SJSA1 (cell line): ENCODE measurements at regions not wholly inside any gene's neighbourhood (a gene's known extent, or its start where the extent isn't known, plus 50 kb on each side); places are given as distances from the start of the nearest gene placed in this dataset.
A peak's percentile ranks its signal among the peaks of the same experiment; 100 is the strongest.
"Not testable (repeated sequence)": the region's sequence is repeated elsewhere in the genome, so short reads cannot be mapped to it uniquely, and the experiment has no call there.

Experiments
- DNase-seq, 2 experiments: peaks; one replicate each; pipeline ENCODE4 v3.0.0-alpha.2; 2015 to 2020; ENCODE audit warnings: low spot score in 2 of 2, low read depth in 1 of 2
- H3K27ac ChIP-seq: fragments of 250-450 bp; sonication (Bioruptor Pico); 2 replicates; pipeline ENCODE4 v1.5.1; 2020; ENCODE audit warnings: mild to moderate bottlenecking, moderate library complexity
- H3K27me3 ChIP-seq: fragments of 250-450 bp; sonication (Bioruptor Pico); replicated peaks from 2 replicates; pipeline ENCODE4 v1.5.1; 2020; ENCODE audit warnings: mild to moderate bottlenecking, moderate library complexity
- H3K36me3 ChIP-seq: fragments of 250-450 bp; sonication (Bioruptor Pico); 2 replicates; pipeline ENCODE4 v1.5.1; 2020; ENCODE audit warnings: mild to moderate bottlenecking
- H3K4me1 ChIP-seq: fragments of 250-450 bp; sonication (Bioruptor Pico); replicated peaks from 2 replicates; pipeline ENCODE4 v1.6.1; 2021; ENCODE audit warnings: mild to moderate bottlenecking
- H3K4me3 ChIP-seq: fragments of 250-450 bp; sonication (Bioruptor Pico); 2 replicates; pipeline ENCODE4 v1.5.1; 2020; ENCODE audit warnings: mild to moderate bottlenecking
- H3K9me3 ChIP-seq: fragments of 250-450 bp; sonication (Bioruptor Pico); replicated peaks from 2 replicates; pipeline ENCODE4 v1.5.1; 2020; ENCODE audit warnings: mild to moderate bottlenecking

- no peaks in the 10 kb centered on the region for H3K36me3 ChIP-seq
- H3K4me1 ChIP-seq: no peaks in the 10 kb centered on the region
- H3K27ac ChIP-seq: no peak overlapping the region
- H3K27me3 ChIP-seq: no peaks in the 10 kb centered on the region
- H3K9me3 ChIP-seq: no peaks in the 10 kb centered on the region
- DNase-seq: no peak
- H3K4me3 ChIP-seq: no peak overlapping the region
These were observed 629.7 kb upstream of the DIPK2B start for GRCh38 chrX:45830343-45830742.

DNA sequence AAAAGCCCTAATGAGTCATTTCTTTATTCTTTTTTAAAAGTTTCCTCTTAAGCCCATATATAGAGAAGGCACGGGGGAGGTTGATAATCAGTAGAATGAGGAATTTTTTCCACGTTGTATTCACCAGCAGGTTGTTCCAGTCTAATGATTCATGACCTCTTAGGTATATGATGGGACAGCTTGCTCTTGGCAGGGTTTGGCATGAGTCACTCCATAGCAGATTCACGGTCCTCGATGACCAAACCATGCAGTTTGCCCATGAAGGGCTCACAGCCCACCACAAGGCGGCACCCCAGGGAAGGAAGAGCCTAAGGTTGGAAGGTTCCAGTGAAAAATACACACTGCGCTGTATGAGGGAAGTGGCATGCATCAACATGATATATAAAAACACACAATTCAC lies 623.8 kb upstream of the DIPK2B start:
- H3K9me3 ChIP-seq: no peaks in the 10 kb centered on the region
- H3K27me3 ChIP-seq: no peaks in the 10 kb centered on the region
- peak; percentile 63 to 82 for DNase-seq
- no peak overlapping the region for H3K27ac ChIP-seq
- no peak overlapping the region for H3K4me3 ChIP-seq
- H3K4me1 ChIP-seq: peaks cover 12% of the 10 kb centered on the region
- no peaks in the 10 kb centered on the region for H3K36me3 ChIP-seq

DNA sequence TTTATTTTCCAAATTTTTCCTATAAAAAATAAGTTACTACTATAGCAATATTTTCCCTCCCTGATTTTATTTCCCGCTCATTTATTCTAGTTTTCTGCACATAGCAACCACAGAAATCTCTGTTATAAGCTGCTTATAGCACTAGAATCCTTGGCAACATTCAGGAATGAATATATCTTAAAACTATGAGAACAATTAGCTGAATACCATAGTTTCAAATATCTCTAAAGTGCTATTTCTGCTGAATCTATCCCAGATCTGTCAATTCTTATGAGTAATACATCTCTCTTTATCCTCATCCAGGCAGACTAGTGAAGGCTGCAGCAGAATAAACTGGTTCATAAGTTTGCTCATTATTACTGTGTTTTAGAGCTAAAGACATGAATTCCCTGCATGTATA lies 622.9 kb upstream of the DIPK2B start:
- Histone ChIP-seq H3K27me3 (no peaks in the 10 kb centered on the region), H3K27ac (no peak overlapping the region), H3K36me3 (no peaks in the 10 kb centered on the region), H3K9me3 (no peaks in the 10 kb centered on the region), H3K4me1 (peaks cover 12% of the 10 kb centered on the region), H3K4me3 (no peak overlapping the region)
- DNase-seq: no peak

DNA sequence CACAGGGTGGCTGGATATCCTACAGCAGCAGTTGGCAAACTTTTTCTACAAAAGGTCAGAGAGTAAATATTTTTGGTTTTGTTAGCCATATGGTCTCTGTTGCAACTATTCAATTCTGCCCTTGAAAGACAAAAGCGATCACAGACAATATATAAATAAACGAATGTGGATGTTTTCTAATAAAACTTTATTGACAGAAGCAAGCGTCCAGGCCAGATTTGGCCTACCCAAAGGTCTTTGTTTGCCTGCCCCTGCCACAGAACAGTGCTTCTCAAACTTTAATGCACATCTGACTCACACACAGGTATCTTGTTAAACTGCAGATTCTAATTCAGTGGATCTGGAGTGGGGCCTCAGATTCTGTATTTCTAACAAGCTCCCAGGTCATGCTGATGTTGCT lies 621.4 kb upstream of the DIPK2B start:
- H3K27me3 ChIP-seq: no peaks in the 10 kb centered on the region
- H3K36me3 ChIP-seq: no peaks in the 10 kb centered on the region
- no peaks in the 10 kb centered on the region for H3K9me3 ChIP-seq
- no peak overlapping the region for H3K4me3 ChIP-seq
- no peak for DNase-seq
- H3K27ac ChIP-seq: no peak overlapping the region
- peaks cover 12% of the 10 kb centered on the region for H3K4me1 ChIP-seq

GRCh38 chrX:45818913-45819312 lies 618.2 kb upstream of the DIPK2B start:
- no peak for DNase-seq
- no peaks in the 10 kb centered on the region for H3K27me3 ChIP-seq
- no peaks in the 10 kb centered on the region for H3K36me3 ChIP-seq
- peaks cover 1% of the 10 kb centered on the region for H3K4me1 ChIP-seq
- no peak overlapping the region for H3K27ac ChIP-seq
- no peaks in the 10 kb centered on the region for H3K9me3 ChIP-seq
- H3K4me3 ChIP-seq: no peak overlapping the region

DNA sequence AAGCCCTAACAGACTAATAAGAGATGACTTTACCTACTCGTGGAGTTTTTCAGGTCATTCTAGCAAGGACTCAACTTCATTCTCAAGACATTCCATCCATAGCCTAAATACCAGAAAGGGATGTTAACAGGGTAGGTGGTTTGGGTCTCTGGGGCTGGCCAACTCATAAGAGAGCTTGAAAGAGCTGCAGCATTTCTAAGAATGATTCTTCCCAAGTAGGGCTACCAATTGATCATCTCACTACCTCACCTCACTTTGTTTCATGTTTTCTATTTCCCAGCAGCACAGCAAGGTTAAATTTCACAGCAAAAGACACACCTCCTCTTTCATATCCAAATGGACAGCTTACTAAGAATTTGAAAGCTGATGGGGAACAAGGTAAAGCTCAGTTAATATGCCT lies 614.8 kb upstream of the DIPK2B start:
- H3K4me1 ChIP-seq: no peaks in the 10 kb centered on the region
- no peak overlapping the region for H3K27ac ChIP-seq
- DNase-seq: no peak
- no peak overlapping the region for H3K4me3 ChIP-seq
- H3K27me3 ChIP-seq: no peaks in the 10 kb centered on the region
- H3K36me3 ChIP-seq: no peaks in the 10 kb centered on the region
- H3K9me3 ChIP-seq: no peaks in the 10 kb centered on the region

GRCh38 chrX:45811326-45811725 lies 610.6 kb upstream of the DIPK2B start:
- no peak overlapping the region for H3K27ac ChIP-seq
- H3K27me3 ChIP-seq: no peaks in the 10 kb centered on the region
- DNase-seq: no peak
- no peak overlapping the region for H3K4me3 ChIP-seq
- H3K9me3 ChIP-seq: no peaks in the 10 kb centered on the region
- H3K4me1 ChIP-seq: peaks cover 24% of the 10 kb centered on the region
- H3K36me3 ChIP-seq: no peaks in the 10 kb centered on the region

- no peaks in the 10 kb centered on the region for H3K9me3 ChIP-seq
- H3K27ac ChIP-seq: peak overlapping the region; percentile 92
- peak overlapping the region; percentile 19 for H3K4me3 ChIP-seq
- no peaks in the 10 kb centered on the region for H3K36me3 ChIP-seq
- H3K4me1 ChIP-seq: peaks cover 50% of the 10 kb centered on the region
- peak; percentile 44 to 67 for DNase-seq
- H3K27me3 ChIP-seq: no peaks in the 10 kb centered on the region
These were observed 607.1 kb upstream of the DIPK2B start for GRCh38 chrX:45807572-45808425.

- H3K27me3 ChIP-seq: no peaks in the 10 kb centered on the region
- peak overlapping the region; percentile 28 for H3K4me3 ChIP-seq
- peak; percentile 46 to 67 for DNase-seq
- H3K9me3 ChIP-seq: no peaks in the 10 kb centered on the region
- H3K36me3 ChIP-seq: no peaks in the 10 kb centered on the region
- peak overlapping the region; percentile 92 for H3K27ac ChIP-seq
- H3K4me1 ChIP-seq: peaks cover 63% of the 10 kb centered on the region
These were observed 605.9 kb upstream of the DIPK2B start for GRCh38 chrX:45806410-45807121.

- no peak for DNase-seq
- no peaks in the 10 kb centered on the region for H3K36me3 ChIP-seq
- H3K4me1 ChIP-seq: peaks cover 70% of the 10 kb centered on the region
- peak overlapping the region; percentile 94 for H3K27ac ChIP-seq
- H3K9me3 ChIP-seq: no peaks in the 10 kb centered on the region
- H3K27me3 ChIP-seq: no peaks in the 10 kb centered on the region
- H3K4me3 ChIP-seq: no peak overlapping the region
These were observed 603.6 kb upstream of the DIPK2B start for GRCh38 chrX:45804276-45804675.

DNA sequence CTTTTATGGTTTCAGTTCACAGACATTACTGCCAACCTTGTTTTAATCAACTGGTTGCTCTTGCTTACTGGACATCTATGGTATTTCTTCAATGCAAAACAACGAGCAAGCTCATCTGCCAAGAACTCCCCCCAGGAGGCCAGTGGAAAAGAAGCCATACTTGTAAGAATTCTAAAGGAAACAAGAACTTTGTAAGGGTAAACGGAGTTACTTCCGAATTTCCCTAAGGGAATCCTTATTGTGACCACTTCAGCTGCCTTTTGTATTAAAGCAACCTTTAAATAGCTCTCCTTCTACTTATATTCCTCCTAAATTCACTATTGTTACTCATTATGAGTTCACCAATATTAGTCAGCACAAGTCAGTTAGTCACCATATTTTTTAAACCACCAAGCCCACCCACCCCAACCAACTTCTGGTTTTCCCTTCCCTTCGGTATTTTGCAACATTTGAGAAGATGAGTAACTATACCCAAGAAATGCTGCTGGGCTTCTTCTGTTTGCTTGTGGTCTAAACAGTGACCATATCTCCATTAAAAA lies 602.8 kb upstream of the DIPK2B start:
- H3K4me1 ChIP-seq: peaks cover 63% of the 10 kb centered on the region

DNA sequence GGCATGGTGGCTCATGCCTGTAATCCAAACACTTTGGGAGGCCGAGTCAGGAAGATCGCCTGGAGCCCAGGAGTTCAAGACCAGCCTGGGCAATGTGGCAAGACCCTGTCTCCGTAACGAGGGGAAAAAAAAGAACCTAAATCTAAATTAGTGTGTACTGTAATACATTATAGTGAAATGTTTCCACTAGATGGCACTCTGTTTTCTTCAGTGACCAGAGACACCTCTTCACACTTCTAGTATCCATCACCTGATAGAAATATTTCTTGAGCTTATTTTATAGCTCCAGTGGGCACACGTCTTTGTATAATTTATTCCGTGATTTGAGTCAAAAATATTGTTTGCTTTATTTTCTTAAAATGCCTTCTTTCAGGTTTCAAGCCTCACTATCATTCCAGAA lies 600.9 kb upstream of the DIPK2B start:
- Histone ChIP-seq H3K27me3 (no peaks in the 10 kb centered on the region), H3K9me3 (no peaks in the 10 kb centered on the region), H3K36me3 (no peaks in the 10 kb centered on the region), H3K4me3 (0 out of 2 replicates have a peak overlapping the region, but pooled peaks have one; percentile 10), H3K27ac (peak overlapping the region; percentile 94), H3K4me1 (peaks cover 50% of the 10 kb centered on the region)
- DNase-seq: no peak

More for the DNA sequence above, 602.8 kb upstream of the DIPK2B start:
- peak overlapping the region; percentile 94 for H3K27ac ChIP-seq
- no peaks in the 10 kb centered on the region for H3K27me3 ChIP-seq
- H3K9me3 ChIP-seq: no peaks in the 10 kb centered on the region
- H3K4me3 ChIP-seq: no peak overlapping the region
- DNase-seq: peak; percentile 73 to 91
- H3K36me3 ChIP-seq: no peaks in the 10 kb centered on the region

- DNase-seq: peak; percentile 44 to 54
These were observed 600.2 kb upstream of the DIPK2B start for GRCh38 chrX:45800746-45801453.

More at GRCh38 chrX:45800746-45801453, 600.2 kb upstream of the DIPK2B start:
- H3K36me3 ChIP-seq, H3K27me3 ChIP-seq, H3K9me3 ChIP-seq: not testable (repeated sequence)
- Histone ChIP-seq H3K4me1 (peaks cover 44% of the 10 kb centered on the region), H3K4me3 (0 out of 2 replicates have a peak overlapping the region, but pooled peaks have one; percentile 10), H3K27ac (peak overlapping the region; percentile 94)
